NCI-H1105 treated with DMSO at 0.1 percent for 48 hours (cell line): ENCODE measurements at regions not wholly inside any gene's neighbourhood (a gene's known extent, or its start where the extent isn't known, plus 50 kb on each side); places are given as distances from the start of the nearest gene placed in this dataset.
A peak's percentile ranks its signal among the peaks of the same experiment; 100 is the strongest.

ENCODE experiments used
- DNase-seq: peaks from one replicate; lab custom pipeline; 2025; lab: John Stamatoyannopoulos, UW

DNA sequence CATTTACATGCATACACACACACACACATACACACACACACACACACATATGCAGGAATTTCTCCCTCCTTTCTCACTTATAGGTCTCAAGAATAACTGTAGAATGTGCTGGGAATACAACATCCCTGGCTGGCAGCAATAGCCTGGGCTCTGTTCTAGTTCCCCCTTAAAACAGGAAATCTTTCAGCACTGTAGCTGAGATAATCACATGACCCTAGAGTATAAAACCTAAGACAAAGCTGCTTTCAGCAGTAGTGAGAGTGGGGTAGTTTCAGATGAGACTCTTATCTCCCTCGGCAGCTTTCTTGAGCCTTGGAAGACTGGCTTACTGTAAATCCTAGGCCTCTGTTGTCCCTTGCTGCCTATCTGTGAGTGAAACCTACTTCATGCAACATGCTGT lies 137.4 kb upstream of the AKR1E2 start:
- no peak for DNase-seq

DNA sequence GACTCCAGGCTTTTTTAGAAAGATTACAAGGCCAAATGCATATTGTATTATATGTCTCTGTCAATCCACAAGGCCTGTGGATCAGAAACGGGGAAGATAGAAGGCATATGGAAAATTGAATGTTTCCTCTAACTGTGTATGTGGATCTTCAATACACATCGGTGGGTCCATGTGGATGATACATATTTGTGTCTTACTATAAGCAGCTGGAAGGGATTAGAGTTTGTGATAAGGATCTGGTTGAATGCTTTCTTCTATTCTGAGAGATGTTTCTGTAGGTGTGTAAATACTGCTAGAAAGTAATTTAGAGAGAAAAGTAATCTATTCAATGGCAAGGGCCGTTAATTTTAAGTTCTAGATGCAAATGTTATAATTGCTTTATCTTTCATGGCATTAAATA lies 137.8 kb upstream of the AKR1E2 start:
- no peak for DNase-seq

- no peak for DNase-seq
Measured at GRCh38 chr10:4687397-4687796, 138.6 kb upstream of the AKR1E2 start.

DNA sequence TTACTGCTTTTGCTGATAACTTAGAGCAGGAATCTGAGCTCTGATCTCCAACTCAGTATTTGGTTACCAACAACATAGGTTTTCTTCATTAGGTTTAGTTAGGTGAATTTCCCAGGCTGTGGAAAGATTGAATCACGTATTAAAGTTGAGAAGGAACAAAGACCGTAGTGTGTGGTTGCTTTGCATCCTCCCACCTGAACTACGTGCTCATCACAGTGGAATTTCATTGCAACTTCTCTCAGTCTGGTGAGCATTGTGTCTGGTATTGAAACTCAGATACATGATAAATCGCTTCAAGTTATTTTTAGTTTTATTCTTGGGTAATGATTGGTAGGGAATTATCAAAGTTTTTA lies 139.4 kb upstream of the AKR1E2 start:
- DNase-seq: no peak

GRCh38 chr10:4685904-4686643 lies 139.9 kb upstream of the AKR1E2 start:
- DNase-seq: no peak

- no peak for DNase-seq
Measured at GRCh38 chr10:4685491-4685890, 140.5 kb upstream of the AKR1E2 start.

DNA sequence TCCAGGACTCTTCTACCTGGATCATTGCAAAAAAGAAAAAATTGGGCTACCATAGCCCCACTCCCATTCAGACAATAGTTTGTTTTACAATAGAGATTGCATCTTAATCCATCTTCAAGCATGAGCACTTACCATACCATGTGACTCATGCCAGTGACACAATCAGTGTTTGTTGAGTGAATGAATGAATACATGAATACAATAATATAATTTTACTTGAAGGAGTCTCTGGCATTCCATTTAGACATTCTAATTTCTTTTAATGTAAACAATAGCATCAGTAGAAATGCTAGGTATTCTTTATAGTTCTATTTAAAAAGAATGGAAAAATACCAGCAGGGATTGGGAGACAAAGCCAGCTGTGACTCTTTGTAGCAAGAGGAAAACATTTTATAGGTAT lies 141.6 kb upstream of the AKR1E2 start:
- no peak for DNase-seq

DNA sequence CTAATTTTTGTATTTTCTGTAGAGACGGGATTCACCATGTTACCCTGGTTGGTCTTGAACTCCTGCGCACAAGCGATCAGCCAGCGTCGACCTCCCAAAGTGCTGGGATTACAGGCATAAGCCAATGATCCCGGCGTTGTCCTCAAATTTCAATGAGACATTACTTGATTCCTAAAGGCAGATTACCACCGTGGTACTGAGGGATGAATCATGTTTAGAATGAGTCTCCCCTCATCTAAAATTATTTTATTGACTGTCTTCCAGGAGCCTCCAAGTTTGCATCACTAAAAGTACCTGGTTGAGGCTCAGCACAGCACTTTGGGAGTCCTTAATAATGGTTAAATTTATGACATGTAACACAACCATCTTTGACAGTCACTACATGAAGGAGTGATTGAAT lies 142.2 kb upstream of the AKR1E2 start:
- no peak for DNase-seq

DNA sequence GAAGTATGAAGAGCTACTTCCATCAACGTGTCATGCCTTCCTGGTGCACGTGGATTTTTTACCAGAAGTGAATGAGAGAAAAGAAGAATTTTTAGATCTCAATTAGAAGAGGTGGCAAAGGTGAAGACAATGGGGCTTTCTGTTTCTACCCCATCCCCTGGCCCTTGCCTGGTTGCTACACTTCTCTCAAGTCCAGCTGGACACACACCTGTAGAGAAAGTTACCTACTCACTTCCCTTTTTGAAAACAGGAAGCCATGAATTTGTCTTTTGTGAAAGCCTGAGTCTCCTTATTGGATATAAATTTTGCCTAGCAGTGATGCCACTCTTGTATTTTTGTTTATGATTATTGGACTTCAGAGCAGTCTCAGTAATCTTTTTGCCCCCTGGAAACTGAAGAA lies 142.9 kb upstream of the AKR1E2 start:
- no peak for DNase-seq

GRCh38 chr10:4678951-4679671 lies 146.9 kb upstream of the AKR1E2 start:
- DNase-seq: no peak

DNA sequence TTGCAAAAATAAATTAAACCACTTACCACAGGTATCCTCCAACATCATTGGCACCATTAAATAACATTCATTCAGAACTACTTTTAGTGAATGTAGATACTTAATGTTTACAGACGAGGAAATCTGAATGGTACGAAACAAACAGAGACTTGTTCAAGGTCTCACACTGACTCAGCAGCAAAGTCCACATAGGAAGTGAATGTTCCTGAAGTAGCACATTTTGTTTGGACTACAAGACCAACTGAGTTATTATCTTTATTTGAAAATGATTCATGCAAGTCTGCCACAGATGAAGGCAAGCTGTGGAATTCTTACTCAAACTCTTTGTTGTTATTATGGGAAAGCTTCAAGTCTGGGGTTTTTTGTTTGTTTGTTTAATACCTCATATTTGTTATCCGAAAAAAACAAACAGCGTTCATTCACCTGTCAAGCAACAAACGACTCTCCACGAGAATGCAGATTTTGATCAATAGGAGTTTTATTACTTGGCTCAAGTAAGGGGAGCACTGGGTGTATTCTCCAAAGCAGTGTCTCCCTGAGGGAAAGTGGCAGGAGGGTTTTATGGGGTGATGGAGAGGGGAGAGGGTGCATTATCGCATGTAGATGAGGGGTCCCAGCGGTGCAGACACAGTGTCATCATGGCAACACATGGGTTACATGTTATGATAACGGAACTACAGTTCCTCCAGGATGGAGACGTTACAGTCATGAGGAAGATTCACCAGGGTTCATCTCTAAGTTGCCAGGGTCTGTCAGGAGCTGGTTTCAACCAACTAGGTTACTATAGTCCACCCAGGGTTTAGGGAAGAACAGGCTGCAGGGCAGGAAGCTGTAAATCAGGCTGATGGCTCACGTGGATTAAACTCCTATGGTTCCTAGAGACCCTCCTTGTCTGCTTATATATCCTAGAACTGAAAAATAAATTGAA lies 147.7 kb upstream of the AKR1E2 start:
- DNase-seq: no peak

DNA sequence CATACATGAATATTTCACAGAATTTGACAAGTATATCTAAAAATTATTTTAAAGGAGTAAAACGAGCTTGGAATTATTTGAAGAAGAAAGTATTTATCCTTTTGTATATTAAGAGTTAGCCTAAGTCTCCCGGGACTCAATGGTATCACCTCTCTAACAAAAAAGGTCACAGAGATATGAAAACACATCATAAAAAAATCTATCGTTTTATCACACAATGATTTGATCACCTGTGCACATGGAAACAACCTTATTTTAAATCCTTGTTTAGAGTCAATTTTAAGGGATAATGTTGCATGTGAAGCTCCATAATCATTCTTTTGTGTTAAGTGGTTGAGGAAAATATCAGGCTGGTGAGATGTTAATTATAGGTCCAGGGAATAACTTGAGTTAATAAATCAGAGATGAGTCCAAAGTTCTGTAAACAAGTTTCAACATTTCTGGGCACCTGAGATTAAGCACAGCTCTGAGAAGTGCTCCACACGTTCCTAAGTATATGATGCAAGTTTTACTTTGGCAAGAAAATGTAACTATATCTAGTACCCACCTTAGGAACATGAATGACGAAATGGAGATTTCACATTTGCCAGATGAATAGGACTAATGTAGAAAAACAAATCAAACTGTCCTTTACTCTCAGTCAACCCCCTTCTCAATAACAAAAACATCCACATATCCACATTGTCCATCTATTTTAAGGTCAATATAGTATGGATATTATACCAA lies 148.5 kb upstream of the AKR1E2 start:
- no peak for DNase-seq

DNA sequence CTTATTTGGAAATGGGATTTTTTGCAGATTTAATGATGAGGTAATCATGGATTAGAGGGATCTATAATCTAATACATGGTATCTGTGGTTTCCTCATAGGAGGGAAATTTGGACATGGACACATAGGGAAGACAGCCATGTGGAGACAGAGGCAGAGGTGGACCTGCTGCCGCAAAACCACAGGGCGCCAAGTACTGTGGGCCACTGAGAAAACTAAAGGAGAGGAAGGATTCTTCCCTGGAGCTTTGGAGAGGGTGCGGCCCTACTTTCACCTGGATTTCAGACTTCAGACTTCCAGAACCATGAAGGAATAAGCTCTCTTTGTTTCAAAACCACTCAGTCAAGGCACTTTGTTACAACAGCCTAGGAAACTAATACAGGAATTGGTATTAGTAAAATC lies 149.4 kb upstream of the AKR1E2 start:
- DNase-seq: no peak

GRCh38 chr10:4675808-4676207 lies 150.2 kb upstream of the AKR1E2 start:
- DNase-seq: no peak

GRCh38 chr10:4673279-4674040 lies 152.5 kb upstream of the AKR1E2 start:
- DNase-seq: no peak

DNA sequence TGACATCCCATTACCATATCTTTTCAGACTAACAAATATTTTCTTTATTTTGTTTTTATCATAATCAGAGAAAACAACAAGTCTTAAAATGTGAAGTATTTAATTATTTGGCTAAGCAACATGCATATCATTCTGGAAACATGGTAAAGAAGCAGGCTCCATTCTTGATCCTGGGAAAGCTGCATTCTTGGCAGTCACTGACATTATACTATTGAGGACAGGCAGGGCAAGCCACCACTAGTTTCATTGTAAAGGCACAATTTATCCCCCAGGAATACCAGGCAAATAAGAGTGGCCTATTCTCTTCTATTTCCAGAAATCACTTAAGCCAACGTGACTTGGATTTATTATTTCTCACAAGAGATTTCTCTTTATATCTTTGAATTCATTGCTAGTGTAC lies 153.8 kb upstream of the AKR1E2 start:
- no peak for DNase-seq

DNA sequence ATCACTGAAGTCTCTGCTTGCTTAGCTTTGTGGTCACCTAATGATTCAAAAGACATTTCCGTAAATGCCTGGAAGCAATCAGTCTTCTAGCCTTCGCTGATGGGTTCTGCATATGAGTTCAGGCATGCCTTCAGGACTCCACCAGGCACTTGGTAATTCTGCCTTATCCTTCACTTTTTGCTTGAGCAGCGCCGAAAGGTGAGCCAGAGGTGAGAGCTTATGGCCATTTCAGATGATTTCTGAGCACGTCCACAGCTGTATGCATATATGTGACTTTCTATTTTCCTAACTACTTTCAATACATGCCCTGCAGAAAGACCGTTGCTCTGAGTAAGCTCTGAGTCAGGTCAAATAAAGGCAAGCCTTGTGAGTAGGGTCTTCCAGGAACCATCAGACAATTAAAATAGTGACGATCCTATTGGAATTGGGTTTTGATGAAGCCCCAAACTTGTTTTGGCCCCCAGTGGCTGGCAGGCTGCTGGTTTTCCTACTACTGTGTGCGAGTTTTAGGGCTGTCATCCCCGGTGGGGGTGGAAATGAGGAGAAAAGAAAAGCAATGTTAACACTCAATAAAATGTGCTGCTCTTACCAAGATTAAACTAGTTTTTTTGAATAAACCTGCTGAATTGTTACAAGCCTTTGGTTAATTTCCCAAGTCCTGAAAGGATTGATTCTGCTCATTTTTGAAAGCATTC lies 154.4 kb upstream of the AKR1E2 start:
- DNase-seq: no peak

GRCh38 chr10:4670737-4671136 lies 155.3 kb upstream of the AKR1E2 start:
- DNase-seq: no peak

DNA sequence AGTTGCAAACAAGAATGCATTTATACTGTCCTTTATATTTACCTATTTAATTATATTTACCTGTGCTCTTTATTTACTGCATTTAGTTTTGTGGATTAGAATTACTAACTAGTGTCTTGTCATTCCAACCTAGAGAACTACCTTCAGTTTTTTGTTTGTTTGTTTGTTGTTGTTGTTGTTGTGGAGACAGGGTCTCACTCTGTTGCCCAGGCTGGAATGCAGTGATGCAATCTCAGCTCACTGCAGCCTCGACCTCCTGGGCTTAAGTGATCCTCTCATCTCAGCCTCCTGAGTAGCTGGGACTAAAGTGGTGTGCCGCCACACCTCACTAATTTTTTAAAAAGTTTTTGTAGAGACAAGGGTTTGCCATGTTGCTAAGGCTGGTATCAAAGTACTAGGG lies 156.4 kb upstream of the AKR1E2 start:
- no peak for DNase-seq

GRCh38 chr10:4663162-4663992 lies 162.6 kb upstream of the AKR1E2 start:
- DNase-seq: peak; percentile 60
